ENCODE measurements at regions not wholly inside any gene's neighbourhood (a gene's known extent, or its start where the extent isn't known, plus 50 kb on each side); places are given as distances from the start of the nearest gene placed in this dataset.

GRCh38 chr1:83017276-83017675 is 981.7 kb downstream of the TTLL7 start:
- no peak for DNase-seq

DNA sequence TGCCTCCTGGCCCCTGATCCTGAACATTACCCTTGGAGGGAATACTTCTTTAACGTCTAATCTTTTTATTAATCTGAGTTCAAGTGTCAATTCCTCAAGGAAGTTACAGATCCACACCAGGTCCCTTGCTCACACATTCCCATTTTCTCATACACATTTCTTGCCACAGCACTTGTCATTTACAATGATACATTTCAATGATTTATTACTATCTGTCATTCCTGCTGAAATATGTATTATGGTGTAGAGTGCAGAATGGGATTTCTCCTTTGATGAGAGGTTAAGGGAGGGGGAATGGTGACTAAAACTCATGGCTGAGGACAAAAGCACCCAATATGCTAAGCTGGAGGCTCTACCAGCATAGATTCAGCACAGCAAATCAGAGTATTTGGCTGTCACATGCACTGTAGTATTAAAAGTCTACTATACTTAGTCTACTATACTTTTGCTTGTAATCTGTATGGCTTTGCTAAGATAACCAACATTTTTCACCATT is 982.5 kb downstream of the TTLL7 start:
- no peak for DNase-seq

DNA sequence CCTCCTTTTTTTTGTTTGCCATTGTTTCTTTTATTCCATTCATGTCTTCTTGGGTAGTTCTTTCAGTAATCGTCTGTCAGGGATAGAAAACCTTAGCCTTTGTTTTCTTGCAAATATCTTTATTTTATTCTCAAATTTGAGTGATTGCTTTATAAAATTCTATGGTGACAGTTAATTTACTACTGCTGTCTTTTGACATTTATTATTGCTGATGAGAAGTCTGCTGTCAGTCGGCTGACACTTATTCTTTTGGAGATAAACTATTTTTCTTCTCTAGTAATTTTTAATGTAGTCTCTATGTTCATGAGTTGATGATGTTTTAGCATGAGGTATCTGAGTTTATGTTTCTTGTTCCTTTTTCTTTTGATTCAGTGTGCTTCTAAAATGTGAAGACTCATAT is 983.8 kb downstream of the TTLL7 start:
- no peak for DNase-seq

DNA sequence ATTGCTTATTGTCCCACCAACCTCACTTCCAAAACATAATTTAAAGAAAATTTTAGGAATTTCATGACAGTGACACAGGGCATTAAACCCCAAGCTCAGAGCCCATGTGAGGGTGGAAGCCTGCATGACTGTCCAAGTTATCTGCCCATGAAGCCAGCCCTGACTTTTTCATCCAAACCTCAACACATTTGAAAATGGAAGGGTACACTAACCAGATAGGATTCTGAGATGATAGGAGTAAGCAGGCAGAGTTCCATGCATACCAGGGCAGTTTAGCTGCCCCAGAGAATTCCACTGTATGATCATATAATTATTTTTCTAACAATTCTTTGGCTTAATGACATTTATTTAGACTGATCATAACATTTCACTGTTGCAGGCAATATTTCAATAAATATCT is 986.0 kb downstream of the TTLL7 start:
- DNase-seq: no peak

GRCh38 chr1:83011265-83011664 is 987.7 kb downstream of the TTLL7 start:
- no peak for DNase-seq

DNA sequence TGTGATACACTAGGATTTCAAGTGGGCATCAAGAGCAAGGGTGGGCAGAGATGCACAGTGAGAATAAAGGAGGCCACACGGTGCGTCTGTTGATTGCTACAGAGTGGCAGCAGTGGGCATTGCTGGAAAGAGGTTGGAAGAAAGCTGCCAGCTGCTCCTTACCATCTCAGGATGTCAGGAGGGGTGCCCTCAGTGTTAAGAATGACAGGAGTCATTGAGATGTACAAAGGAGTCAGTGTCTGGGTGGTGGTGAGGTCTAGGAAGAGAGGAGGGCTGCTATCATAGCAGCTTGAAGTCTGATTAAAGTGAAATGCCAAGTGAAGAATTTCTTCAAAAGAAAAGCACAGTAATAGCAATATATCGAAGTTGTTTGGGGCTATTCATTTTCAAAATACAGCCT is 992.7 kb downstream of the TTLL7 start:
- DNase-seq: no peak

- no peak for DNase-seq
These were observed 998.6 kb downstream of the TTLL7 start for GRCh38 chr1:83000286-83000685.

DNA sequence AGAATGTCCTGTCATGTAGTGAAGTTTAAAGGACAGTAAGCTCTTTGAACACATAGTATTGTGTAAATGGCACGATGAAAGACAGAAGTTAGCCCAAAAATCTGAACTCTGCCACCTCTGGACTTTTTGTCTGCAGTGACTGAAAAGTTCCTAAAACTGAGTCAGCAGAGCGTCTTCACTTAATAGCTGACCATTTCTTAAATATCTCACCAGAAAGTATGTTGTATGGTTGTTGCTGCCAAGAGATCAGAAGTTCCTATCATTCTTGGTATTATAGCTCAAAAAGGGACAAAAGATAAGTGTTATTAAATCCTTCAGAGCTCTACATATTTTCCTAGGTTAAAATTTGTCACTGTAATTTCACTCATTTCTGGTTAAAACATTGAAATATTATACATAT is 1003.0 kb downstream of the TTLL7 start:
- DNase-seq: no peak

GRCh38 chr1:82994616-82995263 is 1004.2 kb downstream of the TTLL7 start:
- DNase-seq: no peak

DNA sequence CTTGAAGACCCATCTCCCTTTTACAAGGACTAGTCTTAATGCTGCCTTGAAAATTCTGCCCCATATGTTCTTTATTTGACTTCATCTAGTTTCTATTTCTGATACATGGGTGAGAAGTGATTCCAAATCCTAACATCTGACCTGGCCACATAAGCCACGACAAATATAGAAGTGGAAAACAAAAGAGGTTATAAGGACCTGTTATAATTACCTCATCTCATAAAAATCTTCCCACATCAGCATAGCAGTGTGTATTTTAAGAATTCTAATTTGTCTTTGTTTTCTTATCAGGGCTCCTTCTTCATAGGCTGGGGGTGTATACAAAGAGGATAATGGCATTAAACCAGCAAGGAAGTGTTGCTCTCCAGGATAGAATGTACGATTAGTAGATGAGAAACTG is 1007.4 kb downstream of the TTLL7 start:
- no peak for DNase-seq

DNA sequence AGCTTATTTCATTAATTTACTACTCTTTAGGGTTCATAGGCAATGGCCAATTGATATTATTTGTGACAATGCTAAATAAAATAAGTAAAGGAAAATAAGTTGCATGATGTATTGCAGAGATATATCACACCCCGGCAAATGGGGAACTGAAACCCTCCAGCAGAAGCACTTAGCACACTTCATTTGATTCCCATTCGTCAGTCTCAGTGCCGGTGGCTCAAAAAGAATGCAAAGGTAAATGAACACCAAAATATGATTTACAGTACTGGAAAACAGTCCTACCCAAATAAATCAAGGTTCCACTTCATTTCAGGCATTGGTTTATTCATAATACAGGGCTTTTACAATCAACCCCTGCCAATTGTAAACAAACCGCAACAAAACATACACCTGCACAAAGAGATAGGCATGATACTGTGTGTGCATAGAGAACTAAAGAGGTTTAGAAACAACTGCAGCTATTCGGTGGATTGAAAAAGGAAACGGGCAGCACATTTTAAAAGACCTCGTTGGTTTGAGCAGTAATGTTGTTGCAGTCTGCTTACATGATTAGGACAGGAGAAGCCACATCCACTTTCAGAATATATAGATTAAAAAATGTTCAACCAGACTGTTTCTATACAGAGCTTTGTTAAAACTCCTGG is 1019.2 kb downstream of the TTLL7 start:
- DNase-seq: no peak

DNA sequence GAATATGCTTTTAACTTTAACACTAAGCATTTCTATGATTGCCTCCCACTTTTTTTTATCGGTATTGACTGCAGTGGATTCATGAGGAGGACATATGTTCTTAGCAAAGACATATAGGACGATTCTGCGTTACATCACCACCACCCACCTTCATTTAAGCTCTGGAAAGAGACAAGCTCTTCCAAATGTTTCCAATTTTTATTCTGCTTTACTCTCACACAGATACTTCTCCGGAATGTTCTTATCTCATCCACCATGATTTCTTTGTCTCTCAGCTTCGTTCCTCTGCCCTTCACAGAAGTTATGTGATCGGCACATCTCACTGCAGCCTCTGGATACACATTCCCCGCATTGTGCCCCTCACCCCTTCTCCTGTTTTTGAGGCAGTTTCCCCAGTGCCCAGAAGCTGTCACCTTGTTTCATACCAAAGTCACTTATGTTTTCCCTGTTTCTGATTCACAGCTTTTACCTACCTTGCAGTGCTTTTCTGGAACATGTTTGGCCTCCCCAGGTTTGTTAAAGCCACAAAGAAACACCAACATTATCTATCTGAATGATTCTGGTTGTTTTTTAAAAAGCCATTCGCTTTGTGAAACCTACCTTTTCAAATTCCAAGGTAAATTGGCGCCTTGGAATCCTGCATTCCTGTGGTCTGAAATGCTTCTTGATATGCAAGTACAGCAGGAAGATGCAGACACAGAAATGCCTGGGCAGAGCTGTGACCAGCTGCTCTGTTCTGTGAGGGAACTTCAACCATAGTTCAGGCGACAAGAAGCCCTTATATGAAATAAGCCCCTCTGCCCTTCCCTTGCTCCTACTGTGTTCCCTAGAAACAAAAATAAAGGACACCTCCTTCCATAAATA is 1020.2 kb downstream of the TTLL7 start:
- no peak for DNase-seq

- DNase-seq: no peak
These were observed 1025.9 kb downstream of the TTLL7 start for GRCh38 chr1:82972841-82973553.

GRCh38 chr1:82969340-82969739 is 1029.6 kb downstream of the TTLL7 start:
- no peak for DNase-seq

DNA sequence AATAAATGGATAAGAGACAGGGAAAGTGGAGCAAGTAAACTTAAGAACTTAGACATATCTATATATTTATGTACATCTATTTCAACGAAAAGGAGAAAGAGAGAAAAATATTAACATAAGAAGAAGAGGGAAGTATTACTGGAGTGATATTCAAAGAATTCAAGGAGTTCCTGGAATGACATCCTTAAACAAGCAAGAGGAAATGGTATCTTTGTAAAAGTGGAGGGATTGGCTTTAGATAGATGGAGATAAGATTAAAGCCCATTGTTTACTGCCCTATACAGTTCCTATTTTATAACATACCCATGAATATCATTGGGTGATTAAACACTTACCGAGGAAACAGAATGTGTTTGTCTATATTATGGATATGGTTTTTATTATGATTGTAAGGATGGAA is 1036.3 kb downstream of the TTLL7 start:
- DNase-seq: no peak

- no peak for DNase-seq
These were observed 1048.2 kb downstream of the TTLL7 start for GRCh38 chr1:82950606-82951200.

DNA sequence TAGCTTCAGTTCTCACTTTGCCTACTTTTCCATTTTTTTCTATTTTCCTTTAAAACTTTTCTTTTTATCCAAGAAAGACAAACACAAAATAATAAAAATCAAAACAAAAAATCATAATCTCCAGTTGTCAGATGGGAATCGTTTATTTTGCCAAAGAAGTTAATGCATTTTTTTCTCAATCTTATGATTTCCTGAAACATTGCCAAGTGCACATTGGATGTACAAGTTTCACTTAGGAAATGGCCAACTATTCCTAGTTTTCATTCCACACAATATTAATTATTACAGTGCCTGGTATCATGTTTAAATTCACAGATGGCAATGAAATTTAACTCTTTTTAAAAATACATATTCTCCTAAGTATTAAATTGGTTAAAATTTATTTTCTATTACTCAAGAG is 1050.5 kb downstream of the TTLL7 start:
- DNase-seq: no peak

- DNase-seq: no peak
These were observed 1051.7 kb downstream of the TTLL7 start for GRCh38 chr1:82947278-82947677.

DNA sequence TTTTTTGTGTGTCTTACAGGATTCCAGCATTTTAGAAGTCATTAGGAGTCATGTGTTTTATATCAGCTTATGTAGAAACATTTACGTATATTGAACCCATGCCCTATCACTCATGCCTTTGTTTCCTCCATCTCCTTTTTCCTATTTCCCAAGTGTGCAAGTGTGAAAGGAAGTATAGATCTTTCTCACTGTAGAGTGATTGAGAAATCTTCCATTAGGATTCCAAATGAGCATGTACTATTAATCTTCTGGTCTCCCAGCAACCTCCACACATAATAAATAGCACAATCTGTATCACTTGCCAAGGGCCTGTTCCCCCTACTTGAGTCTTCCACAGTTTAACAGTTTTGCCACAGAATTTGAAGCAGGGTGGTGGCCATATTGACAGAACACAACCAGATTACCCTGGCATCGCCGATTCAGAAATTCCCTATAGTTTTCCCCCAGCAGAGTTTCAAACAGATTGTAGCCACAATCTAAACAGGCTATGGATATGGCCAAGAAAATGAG is 1052.8 kb downstream of the TTLL7 start:
- no peak for DNase-seq

GRCh38 chr1:82944822-82945221 is 1054.1 kb downstream of the TTLL7 start:
- no peak for DNase-seq

DNA sequence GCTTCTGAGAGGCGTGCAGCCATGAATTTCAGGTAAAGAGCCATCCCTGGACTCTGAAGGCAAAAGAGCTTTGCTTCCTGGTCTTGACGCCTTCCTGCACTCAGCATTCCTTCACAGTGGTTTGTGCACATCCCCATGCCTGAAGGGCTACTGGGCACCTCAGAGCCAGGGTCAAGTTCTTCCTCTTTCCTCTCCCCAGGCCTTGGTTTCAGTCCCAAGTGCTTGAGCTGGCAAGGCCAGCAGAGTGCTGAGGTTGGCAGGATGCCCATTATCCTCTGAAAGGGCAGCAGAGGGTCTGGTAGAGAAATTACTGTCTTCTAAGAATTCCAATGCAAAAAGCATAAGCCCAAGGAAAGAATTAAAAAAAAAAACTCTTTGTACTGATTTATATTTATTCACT is 1064.9 kb downstream of the TTLL7 start:
- DNase-seq: no peak

DNA sequence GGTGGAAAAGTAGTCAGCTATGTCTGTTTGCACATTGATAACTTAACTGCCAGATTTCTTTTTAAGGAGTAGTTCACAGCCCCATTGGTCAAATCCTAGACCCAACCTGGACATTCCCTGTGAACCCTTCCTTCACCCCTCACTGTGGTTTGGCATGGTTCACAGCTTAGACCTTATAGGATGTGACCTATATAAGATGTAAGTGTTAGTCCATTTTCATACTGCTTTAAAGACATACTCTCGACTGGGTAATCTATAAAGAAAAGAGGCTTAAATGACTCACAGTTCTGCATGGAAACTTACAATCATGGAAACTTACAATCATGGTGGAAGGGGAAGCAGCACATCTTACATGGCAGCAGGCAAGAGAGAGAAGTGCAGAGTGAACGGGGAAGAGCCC is 1066.2 kb downstream of the TTLL7 start:
- DNase-seq: no peak

DNA sequence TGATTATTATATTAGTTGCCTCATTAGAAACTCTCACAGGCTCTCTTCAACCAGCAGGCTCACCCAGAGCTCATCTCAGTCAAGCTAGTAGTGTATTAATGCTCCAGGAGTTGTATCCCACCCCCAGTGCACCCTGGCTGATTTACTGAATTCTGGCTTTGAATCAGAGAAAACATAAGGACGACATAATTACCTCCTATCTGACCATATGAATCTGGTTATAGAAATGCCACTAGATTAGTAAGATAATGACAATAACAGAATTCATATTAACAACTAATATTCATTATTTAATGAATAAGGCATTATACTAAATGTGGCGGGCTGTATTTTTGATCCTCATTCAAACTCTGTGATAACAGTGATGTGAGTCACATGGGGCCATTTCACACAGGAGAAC is 1066.7 kb downstream of the TTLL7 start:
- DNase-seq: no peak
